K562 (cell line): ENCODE measurements at regions not wholly inside any gene's neighbourhood (a gene's known extent, or its start where the extent isn't known, plus 50 kb on each side); places are given as distances from the start of the nearest gene placed in this dataset.

Experiments
- ATAC-seq: fragments of 200-7000 bp; cut with Tn5 transposase; 3 replicates; pipeline ENCODE4 v1.9.1; 2020; ENCODE audit warnings: moderate library complexity
- BruUV-seq: library from RNA; stranded (reverse); fragments of 400-500 nt; replicated peaks from 2 replicates; lab custom pipeline; 2021; lab: Mats Ljungman, UMichigan
- CTCF ChIA-PET: fragments of 300-600 bp; formaldehyde crosslinking; extraction: SDS; loops from one replicate; lab custom pipeline; 2021; ENCODE audit warnings: low intra/inter-chr PET ratio; lab: Yijun Ruan, JAX
- POLR2A ChIA-PET: fragments of 300-600, 350-650 bp; sonication (Branson Sonifier 250); formaldehyde crosslinking; extraction: SDS; loops from one replicate; lab custom pipeline; 2021; ENCODE audit warnings: antibody characterized with exemption, inconsistent platforms; lab: Yijun Ruan, JAX
- DNase-seq, 4 experiments: peaks; one replicate each; pipeline versions ENCODE4 v3.0.0 to v3.0.0-alpha.2; 2011 to 2018; ENCODE audit warnings: low spot score in 3 of 4, mixed read lengths in 3 of 4; ENCODE audit errors: extremely low read depth in 1 of 4
- FAIRE-seq: peaks from 2 replicates; lab custom pipeline; 2011; peaks lifted over from hg19 to GRCh38; lab: Jason Lieb, UNC
- H2AFZ ChIP-seq: 2 replicates; pipeline ENCODE4 v1.6.0; 2011; ENCODE audit warnings: low read depth, low read length, control low read depth, inconsistent platforms
- H3K27ac ChIP-seq: fragments of 200-600 bp; 3 replicates; pipeline ENCODE4 v1.8.0; 2011; ENCODE audit warnings: low read depth, mild to moderate bottlenecking, control low read depth, inconsistent platforms, low read length, moderate library complexity, mixed read lengths; ENCODE audit errors: extremely low read depth
- H3K27me3 ChIP-seq, 2 experiments: fragments of 300-600 bp in 1 of 2; 2 replicates in 1 of 2; 3 replicates in 1 of 2; pipeline versions ENCODE4 v1.6.0 to v1.8.0; 2011; ENCODE audit warnings: inconsistent platforms in 2 of 2, low read length in 2 of 2, mild to moderate bottlenecking in 1 of 2, mixed read lengths in 1 of 2, moderate library complexity in 1 of 2; ENCODE audit not compliant: control insufficient read depth in 2 of 2, insufficient read depth in 2 of 2
- H3K36me3 ChIP-seq: fragments of 300-600 bp; 3 replicates; pipeline ENCODE4 v1.8.0; 2011; ENCODE audit warnings: mild to moderate bottlenecking, low read length, inconsistent platforms; ENCODE audit not compliant: control insufficient read depth, insufficient read depth
- H3K4me1 ChIP-seq, 2 experiments: fragments of 200-600 bp in 1 of 2; replicated peaks in 1 of 2; 2 replicates in 1 of 2; 3 replicates in 1 of 2; pipeline versions ENCODE4 v1.5.1 to v1.8.0; 2011; ENCODE audit warnings: inconsistent platforms in 2 of 2, low read length in 2 of 2, mild to moderate bottlenecking in 1 of 2, mixed read lengths in 1 of 2, moderate library complexity in 1 of 2; ENCODE audit not compliant: control insufficient read depth in 2 of 2, insufficient read depth in 2 of 2
- H3K4me2 ChIP-seq: 2 replicates; pipeline ENCODE4 v1.6.1; 2011; ENCODE audit warnings: low read length, control low read depth, inconsistent platforms, mixed read lengths; ENCODE audit not compliant: insufficient read depth
- H3K4me3 ChIP-seq: fragments of 200-600 bp; sonication (generic), shearing (Covaris generic); 2 replicates; pipeline ENCODE4 v1.5.1; 2016; ENCODE audit warnings: control low read depth, inconsistent platforms
- H3K79me2 ChIP-seq: fragments of 200-600 bp; 3 replicates; pipeline ENCODE4 v1.8.0; 2011; ENCODE audit warnings: low read length, inconsistent platforms; ENCODE audit not compliant: control insufficient read depth, insufficient read depth
- H3K9ac ChIP-seq, 2 experiments: 2 replicates each; pipeline versions ENCODE4 v1.6.0 to v1.6.1; 2011; ENCODE audit warnings: low read depth in 2 of 2, low read length in 2 of 2, control low read depth in 1 of 2, inconsistent platforms in 1 of 2, mild to moderate bottlenecking in 1 of 2, mixed read lengths in 1 of 2; ENCODE audit not compliant: insufficient read depth in 1 of 2
- H3K9me1 ChIP-seq: one replicate; pipeline ENCODE4 v1.6.0; 2011; ENCODE audit warnings: inconsistent platforms, mild to moderate bottlenecking, low read length, moderate library complexity; ENCODE audit not compliant: control insufficient read depth, insufficient read depth
- H3K9me3 ChIP-seq: replicated peaks from 2 replicates; pipeline ENCODE4 v1.5.1; 2011; ENCODE audit warnings: low read depth, low read length, inconsistent platforms; ENCODE audit not compliant: control insufficient read depth, insufficient read depth
- H4K20me1 ChIP-seq: replicated peaks from 2 replicates; pipeline ENCODE4 v1.6.1; 2011; ENCODE audit warnings: low read length, inconsistent platforms, mixed read lengths; ENCODE audit not compliant: control insufficient read depth, insufficient read depth
- ARHGAP35 ChIP-seq: fragments of 450-650 bp; IDR thresholded peaks from 2 replicates; pipeline ENCODE4 v1.6.1; 2018; ENCODE audit not compliant: partially characterized antibody
- CAMTA2 ChIP-seq: fragments of 250-450 bp; sonication (Bioruptor Pico); conservative IDR thresholded peaks from 2 replicates; pipeline ENCODE4 v1.5.1; 2022
- CXXC5 ChIP-seq: fragments of 250-450 bp; sonication (Bioruptor Pico); IDR thresholded peaks from 2 replicates; pipeline ENCODE4 v1.8.0; 2022; ENCODE audit warnings: inconsistent platforms, mild to moderate bottlenecking, moderate library complexity
- ETV5 ChIP-seq: sonication (generic); formaldehyde crosslinking; IDR thresholded peaks from 2 replicates; pipeline ENCODE4 v1.4.0; 2020; ENCODE audit warnings: low read depth, mild to moderate bottlenecking, missing genetic modification reagents
- JUNB ChIP-seq: fragments of 450-650 bp; formaldehyde crosslinking; conservative IDR thresholded peaks from 2 replicates; pipeline ENCODE4 v1.4.0; 2020; ENCODE audit warnings: mild to moderate bottlenecking
- KDM1A ChIP-seq, 2 experiments: fragments of 450-650 bp; IDR thresholded peaks; 2 replicates each; pipeline ENCODE4 v1.6.1; 2016; ENCODE audit warnings: mild to moderate bottlenecking in 2 of 2
- LARP7 ChIP-seq: fragments of 450-650 bp; IDR thresholded peaks from 2 replicates; pipeline ENCODE4 v1.6.1; 2016
- MAFF ChIP-seq: IDR thresholded peaks from 2 replicates; pipeline ENCODE4 v1.6.1; 2012; ENCODE audit warnings: low read length, improper control_type of control experiment
- POLR2H ChIP-seq: IDR thresholded peaks from 2 replicates; pipeline ENCODE4 v1.6.1; 2016; ENCODE audit warnings: missing genetic modification characterization, low read depth, mild to moderate bottlenecking, control low read depth, missing compliant biosample characterization, moderate library complexity
- RBBP5 ChIP-seq: fragments of 200-600 bp; sonication (generic); IDR thresholded peaks from 2 replicates; pipeline ENCODE4 v1.6.1; 2012; ENCODE audit warnings: borderline replicate concordance, mild to moderate bottlenecking, low read length, control low read depth, inconsistent platforms; ENCODE audit not compliant: insufficient read depth, poor library complexity, severe bottlenecking
- SAFB2 ChIP-seq: fragments of 200-400 bp; formaldehyde crosslinking; IDR thresholded peaks from 2 replicates; pipeline ENCODE4 v1.6.1; 2018; ENCODE audit warnings: borderline replicate concordance, low read length, low read depth, moderate library complexity; ENCODE audit not compliant: severe bottlenecking
- SLC30A9 ChIP-seq: fragments of 250-450 bp; sonication (Bioruptor Pico); IDR thresholded peaks from 2 replicates; pipeline ENCODE4 v1.8.0; 2022; ENCODE audit warnings: mild to moderate bottlenecking, moderate library complexity
- SMARCA5 ChIP-seq: fragments of 450-650 bp; IDR thresholded peaks from 2 replicates; pipeline ENCODE4 v1.6.1; 2016
- SMARCC2 ChIP-seq: fragments of 450-650 bp; IDR thresholded peaks from 2 replicates; pipeline ENCODE4 v1.6.1; 2017; ENCODE audit warnings: antibody characterized with exemption, moderate library complexity, mild to moderate bottlenecking, low read depth
- ZKSCAN1 ChIP-seq: fragments of 150-350 bp; IDR thresholded peaks from 2 replicates; pipeline ENCODE4 v1.6.1; 2016; ENCODE audit warnings: low read depth, low read length
- ZNF76 ChIP-seq: fragments of 250-450 bp; sonication (Bioruptor Pico); IDR thresholded peaks from 2 replicates; pipeline ENCODE4 v1.4.0; 2020; ENCODE audit warnings: mild to moderate bottlenecking, moderate library complexity, borderline replicate concordance
- WGBS: fragments of 100-300 bp; shearing (Covaris generic); methylation state at CpG from one replicate; pipeline ENCODE4 v1.1.6; 2016; ENCODE audit warnings: low coverage, mixed read lengths; ENCODE audit not compliant: insufficient coverage; ENCODE audit errors: missing lambda C conversion rate; 5-methylcytosine and 5-hydroxymethylcytosine counted together
- in situ Hi-C: fragments of 300-500 bp; cut with MboI; formaldehyde crosslinking; loops from 4 replicates; pipeline ENCODE4 v1.15.0; 2018; ENCODE audit warnings: inconsistent platforms, mixed read lengths
- intact Hi-C: fragments of 100-400 bp; cut with micrococcal nuclease; formaldehyde crosslinking; loops from 2 replicates; pipeline ENCODE4 v1.14.2; 2022
- TF ChIP-seq, protein P1 (sequence below), 2 experiments: fragments of 450-650 bp in 1 of 2; sonication (generic) in 1 of 2; formaldehyde crosslinking in 1 of 2; IDR thresholded peaks in 1 of 2; conservative IDR thresholded peaks in 1 of 2; 2 replicates each; pipeline versions ENCODE4 v1.6.1 to v1.8.1; 2016 to 2023; ENCODE audit warnings: mild to moderate bottlenecking in 2 of 2, moderate library complexity in 2 of 2, inconsistent platforms in 1 of 2, missing genetic modification reagents in 1 of 2
- TF ChIP-seq, protein P2 (sequence below): sonication (generic); formaldehyde crosslinking; IDR thresholded peaks from 2 replicates; pipeline ENCODE4 v1.8.0; 2022; ENCODE audit warnings: missing genetic modification reagents, mild to moderate bottlenecking, moderate library complexity, borderline replicate concordance
- TF ChIP-seq, protein P3 (sequence below): sonication (generic); formaldehyde crosslinking; IDR thresholded peaks from 2 replicates; pipeline ENCODE4 v1.8.0; 2022; ENCODE audit warnings: mild to moderate bottlenecking, low read depth, missing genetic modification reagents
- TF ChIP-seq, protein P4 (sequence below): fragments of 150-350 bp; conservative IDR thresholded peaks from 2 replicates; pipeline ENCODE4 v1.6.1; 2014; ENCODE audit warnings: low read length

DNA sequence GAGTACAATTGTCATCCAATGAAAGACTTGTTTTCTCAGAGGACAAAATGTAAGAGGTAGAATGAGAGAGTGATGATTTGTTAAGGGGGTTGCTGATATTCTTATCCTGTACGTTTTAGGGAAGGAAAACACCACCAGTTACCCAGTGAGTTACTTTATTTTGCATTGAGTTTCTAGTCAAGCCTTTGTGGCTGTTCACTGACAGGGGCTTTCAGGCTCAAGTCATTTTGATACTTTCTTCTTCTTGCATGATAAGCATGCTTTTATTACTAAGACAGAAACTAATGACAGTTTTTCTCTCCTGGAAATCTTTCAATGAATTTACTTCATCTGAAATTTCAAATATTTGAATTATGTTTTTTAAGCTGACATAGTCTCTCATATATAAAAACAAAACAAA is 710.2 kb upstream of the POM121L12 start:
- Histone ChIP-seq H3K4me1 (no peaks in the 10 kb centered on the region), H3K27me3 (no peaks in the 10 kb centered on the region), H3K79me2 (no peaks in the 10 kb centered on the region), H4K20me1 (no peaks in the 10 kb centered on the region), H3K9me3 (no peaks in the 10 kb centered on the region), H3K36me3 (no peaks in the 10 kb centered on the region), H3K9me1 (no peaks in the 10 kb centered on the region), H3K4me2 (no peak overlapping the region), H2AFZ (no peak overlapping the region), H3K27ac (no peak overlapping the region), H3K9ac (no peak overlapping the region), H3K4me3 (no peak overlapping the region)
- WGBS, result 0% methylated on average over 1 of the region's 1 CpG
- ATAC-seq (no peak), FAIRE-seq (no peak), DNase-seq (no peak)
- BruUV-seq, result no TSS peak
- in situ Hi-C loops (no loop called here), intact Hi-C loops (no loop called here)
- ChIA-PET POLR2A (no interaction called here), CTCF (no interaction called here)
- TF ChIP-seq ZNF76 (CRISPR knock-in tag), result no peak
- no peak for TF ChIP-seq SMARCA5
- no peak for TF ChIP-seq KDM1A (IDR thresholded peaks at IDR 0.05)
- TF ChIP-seq ZKSCAN1, result no peak
- TF ChIP-seq, protein P1, sequence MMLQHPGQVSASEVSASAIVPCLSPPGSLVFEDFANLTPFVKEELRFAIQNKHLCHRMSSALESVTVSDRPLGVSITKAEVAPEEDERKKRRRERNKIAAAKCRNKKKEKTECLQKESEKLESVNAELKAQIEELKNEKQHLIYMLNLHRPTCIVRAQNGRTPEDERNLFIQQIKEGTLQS (IDR thresholded peaks at IDR 0.05), result no peak
- TF ChIP-seq, protein P1 (CRISPR knock-in tag; conservative IDR thresholded peaks at IDR 0.05), result no peak
- no peak for TF ChIP-seq SAFB2
- no peak for TF ChIP-seq ETV5
- TF ChIP-seq, protein P2, sequence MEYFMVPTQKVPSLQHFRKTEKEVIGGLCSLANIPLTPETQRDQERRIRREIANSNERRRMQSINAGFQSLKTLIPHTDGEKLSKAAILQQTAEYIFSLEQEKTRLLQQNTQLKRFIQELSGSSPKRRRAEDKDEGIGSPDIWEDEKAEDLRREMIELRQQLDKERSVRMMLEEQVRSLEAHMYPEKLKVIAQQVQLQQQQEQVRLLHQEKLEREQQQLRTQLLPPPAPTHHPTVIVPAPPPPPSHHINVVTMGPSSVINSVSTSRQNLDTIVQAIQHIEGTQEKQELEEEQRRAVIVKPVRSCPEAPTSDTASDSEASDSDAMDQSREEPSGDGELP (CRISPR knock-in tag), result no peak
- TF ChIP-seq SMARCC2, result no peak
- no peak for TF ChIP-seq CXXC5 (CRISPR knock-in tag)
- TF ChIP-seq RBBP5, result no peak
- TF ChIP-seq, protein P3, sequence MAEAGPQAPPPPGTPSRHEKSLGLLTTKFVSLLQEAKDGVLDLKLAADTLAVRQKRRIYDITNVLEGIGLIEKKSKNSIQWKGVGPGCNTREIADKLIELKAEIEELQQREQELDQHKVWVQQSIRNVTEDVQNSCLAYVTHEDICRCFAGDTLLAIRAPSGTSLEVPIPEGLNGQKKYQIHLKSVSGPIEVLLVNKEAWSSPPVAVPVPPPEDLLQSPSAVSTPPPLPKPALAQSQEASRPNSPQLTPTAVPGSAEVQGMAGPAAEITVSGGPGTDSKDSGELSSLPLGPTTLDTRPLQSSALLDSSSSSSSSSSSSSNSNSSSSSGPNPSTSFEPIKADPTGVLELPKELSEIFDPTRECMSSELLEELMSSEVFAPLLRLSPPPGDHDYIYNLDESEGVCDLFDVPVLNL (CRISPR knock-in tag), result no peak
- TF ChIP-seq LARP7, result no peak
- TF ChIP-seq MAFF, result no peak
- no peak for TF ChIP-seq CAMTA2 (CRISPR knock-in tag)
- TF ChIP-seq POLR2H (tag), result no peak
- TF ChIP-seq ARHGAP35, result no peak
- no peak for TF ChIP-seq SLC30A9 (CRISPR knock-in tag)
- no peak for TF ChIP-seq JUNB (CRISPR knock-in tag)
- TF ChIP-seq, protein P4, sequence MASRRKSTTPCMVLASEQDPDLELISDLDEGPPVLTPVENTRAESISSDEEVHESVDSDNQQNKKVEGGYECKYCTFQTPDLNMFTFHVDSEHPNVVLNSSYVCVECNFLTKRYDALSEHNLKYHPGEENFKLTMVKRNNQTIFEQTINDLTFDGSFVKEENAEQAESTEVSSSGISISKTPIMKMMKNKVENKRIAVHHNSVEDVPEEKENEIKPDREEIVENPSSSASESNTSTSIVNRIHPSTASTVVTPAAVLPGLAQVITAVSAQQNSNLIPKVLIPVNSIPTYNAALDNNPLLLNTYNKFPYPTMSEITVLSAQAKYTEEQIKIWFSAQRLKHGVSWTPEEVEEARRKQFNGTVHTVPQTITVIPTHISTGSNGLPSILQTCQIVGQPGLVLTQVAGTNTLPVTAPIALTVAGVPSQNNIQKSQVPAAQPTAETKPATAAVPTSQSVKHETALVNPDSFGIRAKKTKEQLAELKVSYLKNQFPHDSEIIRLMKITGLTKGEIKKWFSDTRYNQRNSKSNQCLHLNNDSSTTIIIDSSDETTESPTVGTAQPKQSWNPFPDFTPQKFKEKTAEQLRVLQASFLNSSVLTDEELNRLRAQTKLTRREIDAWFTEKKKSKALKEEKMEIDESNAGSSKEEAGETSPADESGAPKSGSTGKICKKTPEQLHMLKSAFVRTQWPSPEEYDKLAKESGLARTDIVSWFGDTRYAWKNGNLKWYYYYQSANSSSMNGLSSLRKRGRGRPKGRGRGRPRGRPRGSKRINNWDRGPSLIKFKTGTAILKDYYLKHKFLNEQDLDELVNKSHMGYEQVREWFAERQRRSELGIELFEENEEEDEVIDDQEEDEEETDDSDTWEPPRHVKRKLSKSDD, result no peak
